Muscle layer of colon (tissue), 2 donors: ENCODE measurements at regions not wholly inside any gene's neighbourhood (a gene's known extent, or its start where the extent isn't known, plus 50 kb on each side); places are given as distances from the start of the nearest gene placed in this dataset.

Source experiments
- H3K27ac ChIP-seq: one replicate; pipeline ENCODE4 v1.7.0; 2013; ENCODE audit warnings: low read depth, mild to moderate bottlenecking, low read length, moderate library complexity
- H3K27me3 ChIP-seq, 2 donors: one replicate each; pipeline ENCODE4 v1.7.0; 2013; ENCODE audit warnings: low read length in 2 of 2, mild to moderate bottlenecking in 2 of 2; ENCODE audit not compliant: insufficient read depth in 2 of 2, control insufficient read depth in 1 of 2
- H3K36me3 ChIP-seq: one replicate; pipeline ENCODE4 v1.7.0; 2013; ENCODE audit warnings: mild to moderate bottlenecking, low read length; ENCODE audit not compliant: insufficient read depth
- H3K4me1 ChIP-seq: one replicate; pipeline ENCODE4 v1.7.0; 2013; ENCODE audit warnings: mild to moderate bottlenecking, low read length; ENCODE audit not compliant: insufficient read depth
- H3K4me3 ChIP-seq, 2 donors: one replicate each; pipeline ENCODE4 v1.7.0; 2013; ENCODE audit warnings: low read length in 2 of 2, low read depth in 1 of 2, mild to moderate bottlenecking in 1 of 2, moderate library complexity in 1 of 2
- H3K9ac ChIP-seq: one replicate; pipeline ENCODE4 v1.7.0; 2013; ENCODE audit warnings: low read length
- H3K9me3 ChIP-seq: one replicate; pipeline ENCODE4 v1.7.0; 2013; ENCODE audit warnings: mild to moderate bottlenecking, low read length
- donor health status: abdominal sarcoma.
- donor health status: Adenocarcinoma of cecum.

GRCh38 chr2:24420373-24420772 lies 60.0 kb upstream of the ITSN2 start:
- no peaks in the 10 kb centered on the region for H3K27me3 ChIP-seq
- no peaks in the 10 kb centered on the region for H3K9me3 ChIP-seq
- no peak overlapping the region for H3K27ac ChIP-seq
- H3K36me3 ChIP-seq, result no peaks in the 10 kb centered on the region
- no peak overlapping the region for H3K9ac ChIP-seq
- H3K4me3 ChIP-seq, result no peak overlapping the region
- H3K4me1 ChIP-seq, result no peaks in the 10 kb centered on the region

- Histone ChIP-seq H3K27ac (no peak overlapping the region), H3K27me3 (no peaks in the 10 kb centered on the region), H3K9me3 (no peaks in the 10 kb centered on the region), H3K9ac (no peak overlapping the region), H3K4me1 (no peaks in the 10 kb centered on the region), H3K4me3 (no peak overlapping the region), H3K36me3 (no peaks in the 10 kb centered on the region)
Measured at GRCh38 chr2:24418166-24418841, 58.0 kb upstream of the ITSN2 start.

GRCh38 chr2:24412812-24413211 lies 52.5 kb upstream of the ITSN2 start:
- Histone ChIP-seq H3K27ac (no peak overlapping the region), H3K9me3 (no peaks in the 10 kb centered on the region), H3K9ac (no peak overlapping the region), H3K4me1 (no peaks in the 10 kb centered on the region), H3K36me3 (no peaks in the 10 kb centered on the region), H3K27me3 (no peaks in the 10 kb centered on the region), H3K4me3 (no peak overlapping the region)

GRCh38 chr2:24411488-24412151 lies 51.3 kb upstream of the ITSN2 start:
- Histone ChIP-seq H3K4me3 (no peak overlapping the region), H3K36me3 (no peaks in the 10 kb centered on the region), H3K9me3 (no peaks in the 10 kb centered on the region), H3K9ac (no peak overlapping the region), H3K27ac (no peak overlapping the region), H3K4me1 (no peaks in the 10 kb centered on the region), H3K27me3 (no peaks in the 10 kb centered on the region)

GRCh38 chr2:24410976-24411375 lies 50.6 kb upstream of the ITSN2 start:
- H3K4me3 ChIP-seq, result no peak overlapping the region
- H3K9me3 ChIP-seq, result no peaks in the 10 kb centered on the region
- no peaks in the 10 kb centered on the region for H3K36me3 ChIP-seq
- H3K9ac ChIP-seq, result no peak overlapping the region
- H3K4me1 ChIP-seq, result no peaks in the 10 kb centered on the region
- H3K27ac ChIP-seq, result no peak overlapping the region
- H3K27me3 ChIP-seq, result no peaks in the 10 kb centered on the region

- no peak overlapping the region for H3K9ac ChIP-seq
- no peak overlapping the region for H3K4me3 ChIP-seq
- no peak overlapping the region for H3K27ac ChIP-seq
- H3K4me1 ChIP-seq, result no peaks in the 10 kb centered on the region
- H3K9me3 ChIP-seq, result no peaks in the 10 kb centered on the region
- H3K36me3 ChIP-seq, result no peaks in the 10 kb centered on the region
- no peaks in the 10 kb centered on the region for H3K27me3 ChIP-seq
Measured at GRCh38 chr2:24409700-24410556, 49.6 kb upstream of the ITSN2 start.
